Small intestine (tissue), 7 donors: ENCODE measurements at regions not wholly inside any gene's neighbourhood (a gene's known extent, or its start where the extent isn't known, plus 50 kb on each side); places are given as distances from the start of the nearest gene placed in this dataset.

ENCODE experiments used
- DNase-seq, 2 donors: peaks; one replicate each; pipeline versions ENCODE4 v3.0.0 to v3.0.0-alpha.2; 2013
- FAIRE-seq: peaks from 2 replicates; lab custom pipeline; 2012; peaks lifted over from hg19 to GRCh38; lab: Jason Lieb, UNC
- H3K27ac ChIP-seq, 3 donors: one replicate each; pipeline ENCODE4 v1.5.1; 2013; ENCODE audit warnings: low read length in 2 of 3, mild to moderate bottlenecking in 2 of 3, control low read depth in 1 of 3, inconsistent platforms in 1 of 3, low read depth in 1 of 3, moderate library complexity in 1 of 3
- H3K27me3 ChIP-seq, 3 donors: one replicate each; pipeline ENCODE4 v1.6.1; 2013; ENCODE audit warnings: low read length in 3 of 3, inconsistent platforms in 1 of 3; ENCODE audit not compliant: control insufficient read depth in 3 of 3, insufficient read depth in 3 of 3
- H3K36me3 ChIP-seq, 3 donors: one replicate each; pipeline ENCODE4 v1.6.1; 2013; ENCODE audit warnings: low read length in 3 of 3, inconsistent platforms in 1 of 3, low read depth in 1 of 3, mild to moderate bottlenecking in 1 of 3, moderate library complexity in 1 of 3; ENCODE audit not compliant: control insufficient read depth in 3 of 3, insufficient read depth in 2 of 3
- H3K4me1 ChIP-seq, 3 donors: one replicate each; pipeline ENCODE4 v1.6.1; 2013; ENCODE audit warnings: low read length in 2 of 3, inconsistent platforms in 1 of 3, low read depth in 1 of 3, mild to moderate bottlenecking in 1 of 3, moderate library complexity in 1 of 3; ENCODE audit not compliant: control insufficient read depth in 3 of 3, insufficient read depth in 2 of 3
- H3K4me3 ChIP-seq, 3 donors: one replicate each; pipeline ENCODE4 v1.5.1; 2013; ENCODE audit warnings: low read length in 3 of 3, control low read depth in 1 of 3, inconsistent platforms in 1 of 3, low read depth in 1 of 3, mild to moderate bottlenecking in 1 of 3, moderate library complexity in 1 of 3
- H3K9me3 ChIP-seq, 2 donors: one replicate each; pipeline ENCODE4 v1.6.1; 2013; ENCODE audit warnings: low read depth in 1 of 2, low read length in 1 of 2; ENCODE audit not compliant: control insufficient read depth in 2 of 2, insufficient read depth in 1 of 2
- WGBS, 3 donors: extraction: QIAGEN DNeasy Blood & Tissue Kit; methylation state at CpG; one replicate each; pipeline ENCODE4 v1.1.7; 2013; 5-methylcytosine and 5-hydroxymethylcytosine counted together
- donor health status: healthy with polysubstance abuse.
- donor health status: control.
- donor health status: control.
- donor health status: Bipolar disorder and iron deficiency.
- donor health status: healthy.

DNA sequence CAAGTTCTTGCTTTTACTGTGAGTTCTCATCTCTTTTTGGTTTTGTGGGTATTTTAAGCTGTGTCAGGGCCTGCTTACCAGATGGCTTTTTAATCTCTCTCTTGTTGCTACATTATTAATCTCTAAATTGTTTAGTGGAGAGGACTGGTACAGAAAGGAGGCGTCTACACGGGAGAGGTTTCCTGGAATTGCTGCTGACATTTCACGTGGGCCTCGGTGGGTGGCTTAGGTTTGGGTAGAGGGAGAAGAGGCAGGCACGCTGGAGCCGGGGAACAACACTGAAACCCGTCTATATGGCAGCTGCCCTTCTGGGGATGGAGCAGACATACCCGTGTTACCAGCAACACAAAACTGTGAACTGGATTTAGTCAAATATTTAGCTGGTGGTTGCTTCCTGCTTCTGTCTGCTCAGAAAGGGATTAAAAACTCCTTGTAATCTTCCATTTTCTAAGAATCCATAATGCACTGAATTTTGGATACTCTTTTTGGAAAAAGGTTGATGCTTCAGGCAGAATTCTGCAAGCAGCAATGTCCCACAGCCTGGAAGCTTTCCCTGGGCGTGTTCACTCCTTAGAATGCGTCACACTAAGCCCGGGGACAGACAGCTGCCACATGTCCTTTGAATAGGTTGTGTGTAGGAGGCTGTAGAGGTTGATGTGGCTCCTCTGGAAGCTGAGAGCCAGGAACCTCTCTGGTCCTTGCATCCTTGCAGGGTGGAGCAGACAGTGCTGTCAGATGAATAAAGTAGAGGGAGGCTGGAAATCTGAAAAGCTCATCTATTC lies 199.8 kb upstream of the GATB start:
- no peaks in the 10 kb centered on the region for H3K9me3 ChIP-seq
- H3K36me3 ChIP-seq, result no peaks in the 10 kb centered on the region
- DNase-seq (no peak), FAIRE-seq (no peak)
- H3K4me1 ChIP-seq, result no peaks in the 10 kb centered on the region
- WGBS, 3 donors, result 66 to 74% (median 72%) methylated on average over 11 of the region's 11 CpGs
- H3K4me3 ChIP-seq, result no peak overlapping the region
- no peak overlapping the region for H3K27ac ChIP-seq
- peaks cover 0 to 2% (median 0%) of the 10 kb centered on the region in 3 donors for H3K27me3 ChIP-seq

- 29 to 39% (median 38%) methylated on average over 5 of the region's 5 CpGs for WGBS, 3 donors
- Histone ChIP-seq H3K36me3 (no peaks in the 10 kb centered on the region), H3K4me3 (no peak overlapping the region), H3K27me3 (peaks cover 0 to 2% (median 0%) of the 10 kb centered on the region in 3 donors), H3K9me3 (no peaks in the 10 kb centered on the region), H3K27ac (no peak overlapping the region), H3K4me1 (no peaks in the 10 kb centered on the region)
- DNase-seq (peak; percentile 1 to 7), FAIRE-seq (no peak)
Measured at GRCh38 chr4:151957153-151957552, 196.3 kb upstream of the GATB start.

- H3K9me3 ChIP-seq, result no peaks in the 10 kb centered on the region
- H3K4me1 ChIP-seq, result no peaks in the 10 kb centered on the region
- H3K27me3 ChIP-seq, result peaks cover 0 to 2% (median 0%) of the 10 kb centered on the region in 3 donors
- H3K27ac ChIP-seq, result no peak overlapping the region
- H3K4me3 ChIP-seq, result no peak overlapping the region
- 56 to 70% (median 64%) methylated on average over 5 of the region's 5 CpGs for WGBS, 3 donors
- H3K36me3 ChIP-seq, result no peaks in the 10 kb centered on the region
- FAIRE-seq (no peak), DNase-seq (no peak)
Measured at GRCh38 chr4:151955721-151956380, 195.0 kb upstream of the GATB start.

- H3K4me3 ChIP-seq, result no peak overlapping the region
- H3K4me1 ChIP-seq, result no peaks in the 10 kb centered on the region
- DNase-seq, result no peak
- H3K36me3 ChIP-seq, result no peaks in the 10 kb centered on the region
- no peak overlapping the region for H3K27ac ChIP-seq
- H3K27me3 ChIP-seq, result no peaks in the 10 kb centered on the region
- WGBS, 3 donors, result 68 to 81% (median 78%) methylated on average over 6 of the region's 6 CpGs
- no peak for FAIRE-seq
- no peaks in the 10 kb centered on the region for H3K9me3 ChIP-seq
Measured at GRCh38 chr4:151953795-151954372, 193.1 kb upstream of the GATB start.

GRCh38 chr4:151953312-151953711 lies 192.5 kb upstream of the GATB start:
- H3K4me1 ChIP-seq, result no peaks in the 10 kb centered on the region
- FAIRE-seq (no peak), DNase-seq (no peak)
- 89 to 100% (median 93%) methylated on average over 1 of the region's 1 CpG for WGBS, 3 donors
- H3K36me3 ChIP-seq, result no peaks in the 10 kb centered on the region
- H3K27me3 ChIP-seq, result no peaks in the 10 kb centered on the region
- H3K4me3 ChIP-seq, result no peak overlapping the region
- H3K9me3 ChIP-seq, result no peaks in the 10 kb centered on the region
- no peak overlapping the region for H3K27ac ChIP-seq

- H3K9me3 ChIP-seq, result no peaks in the 10 kb centered on the region
- H3K36me3 ChIP-seq, result no peaks in the 10 kb centered on the region
- no peaks in the 10 kb centered on the region for H3K4me1 ChIP-seq
- H3K4me3 ChIP-seq, result no peak overlapping the region
- no peak overlapping the region for H3K27ac ChIP-seq
- WGBS, 3 donors, result 83 to 89% (median 84%) methylated on average over 6 of the region's 6 CpGs
- DNase-seq (no peak), FAIRE-seq (no peak)
- H3K27me3 ChIP-seq, result no peaks in the 10 kb centered on the region
Measured at GRCh38 chr4:151952711-151953254, 192.0 kb upstream of the GATB start.

GRCh38 chr4:151952137-151952536 lies 191.3 kb upstream of the GATB start:
- Histone ChIP-seq H3K4me1 (no peaks in the 10 kb centered on the region), H3K4me3 (no peak overlapping the region), H3K27me3 (no peaks in the 10 kb centered on the region), H3K27ac (no peak overlapping the region), H3K36me3 (no peaks in the 10 kb centered on the region), H3K9me3 (peaks cover 0 to 3% of the 10 kb centered on the region in 2 donors)
- 56 to 66% (median 64%) methylated on average over 4 of the region's 4 CpGs for WGBS, 3 donors
- DNase-seq (no peak), FAIRE-seq (no peak)

DNA sequence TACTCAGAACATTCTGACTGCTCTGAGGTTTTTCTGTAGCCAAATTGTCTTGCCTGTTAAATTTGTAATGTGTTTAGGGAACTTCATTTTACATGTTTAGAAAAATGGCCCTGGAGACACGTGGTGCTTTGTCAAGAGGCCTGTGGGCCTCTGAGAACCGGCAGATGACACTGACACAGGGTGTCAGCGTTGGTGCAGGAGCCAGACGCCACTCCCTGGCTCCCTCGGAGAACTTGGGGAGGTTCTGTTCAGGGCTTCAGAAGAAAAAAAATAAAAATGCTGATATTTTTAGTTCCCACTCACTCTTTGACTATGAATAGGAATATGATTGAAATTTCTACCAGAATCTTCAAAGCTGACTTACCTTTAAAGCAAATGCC lies 190.9 kb upstream of the GATB start:
- FAIRE-seq, result no peak
- H3K9me3 ChIP-seq, result peaks cover 1 to 8% of the 10 kb centered on the region in 2 donors
- H3K27ac ChIP-seq, result no peak overlapping the region
- no peaks in the 10 kb centered on the region for H3K4me1 ChIP-seq
- no peak for DNase-seq
- WGBS, 3 donors, result 50 to 59% (median 57%) methylated on average over 5 of the region's 5 CpGs
- no peaks in the 10 kb centered on the region for H3K27me3 ChIP-seq
- no peak overlapping the region for H3K4me3 ChIP-seq
- H3K36me3 ChIP-seq, result no peaks in the 10 kb centered on the region
